DMS153 (cell line): ENCODE measurements at regions not wholly inside any gene's neighbourhood (a gene's known extent, or its start where the extent isn't known, plus 50 kb on each side); places are given as distances from the start of the nearest gene placed in this dataset.

ENCODE experiments used
- DNase-seq: peaks from one replicate; lab custom pipeline; 2025; lab: John Stamatoyannopoulos, UW

GRCh38 chr9:85428230-85428629 lies 313.5 kb downstream of the AGTPBP1 start:
- no peak for DNase-seq

GRCh38 chr9:85427772-85428171 lies 314.0 kb downstream of the AGTPBP1 start:
- no peak for DNase-seq

GRCh38 chr9:85425153-85425611 lies 316.6 kb downstream of the AGTPBP1 start:
- peak; percentile 29 for DNase-seq

- DNase-seq: no peak
Observed at GRCh38 chr9:85423422-85423821, 318.3 kb downstream of the AGTPBP1 start.

- no peak for DNase-seq
Observed at GRCh38 chr9:85421641-85422040, 320.1 kb downstream of the AGTPBP1 start.

- no peak for DNase-seq
Observed at GRCh38 chr9:85420750-85421149, 321.0 kb downstream of the AGTPBP1 start.

GRCh38 chr9:85417674-85418073 lies 324.1 kb downstream of the AGTPBP1 start:
- DNase-seq: no peak

- DNase-seq: no peak
Observed at GRCh38 chr9:85416715-85417114, 325.0 kb downstream of the AGTPBP1 start.

GRCh38 chr9:85414390-85414789 lies 327.4 kb downstream of the AGTPBP1 start:
- DNase-seq: no peak

- peak; percentile 89 for DNase-seq
Observed at GRCh38 chr9:85408494-85408893, 333.3 kb downstream of the AGTPBP1 start.

GRCh38 chr9:85405566-85405950 lies 336.2 kb downstream of the AGTPBP1 start:
- DNase-seq: no peak

- no peak for DNase-seq
Observed at GRCh38 chr9:85404911-85405565, 336.7 kb downstream of the AGTPBP1 start.

GRCh38 chr9:85402551-85402950 lies 339.2 kb downstream of the AGTPBP1 start:
- DNase-seq: no peak

- no peak for DNase-seq
Observed at GRCh38 chr9:85401998-85402397, 339.8 kb downstream of the AGTPBP1 start.

GRCh38 chr9:85397005-85397404 lies 344.7 kb downstream of the AGTPBP1 start:
- DNase-seq: no peak

- DNase-seq: no peak
Observed at GRCh38 chr9:85392260-85392659, 349.5 kb downstream of the AGTPBP1 start.

GRCh38 chr9:85377731-85378289 lies 363.9 kb downstream of the AGTPBP1 start:
- DNase-seq: no peak

- DNase-seq: no peak
Observed at GRCh38 chr9:85368781-85369180, 373.0 kb downstream of the AGTPBP1 start.

GRCh38 chr9:85359161-85359560 lies 382.6 kb downstream of the AGTPBP1 start:
- no peak for DNase-seq

GRCh38 chr9:85349046-85349445 lies 392.7 kb downstream of the AGTPBP1 start:
- no peak for DNase-seq

GRCh38 chr9:85347541-85347940 lies 394.2 kb downstream of the AGTPBP1 start:
- DNase-seq: no peak

- DNase-seq: no peak
Observed at GRCh38 chr9:85344901-85345300, 396.9 kb downstream of the AGTPBP1 start.

- DNase-seq: no peak
Observed at GRCh38 chr9:85339338-85339737, 402.4 kb downstream of the AGTPBP1 start.

- no peak for DNase-seq
Observed at GRCh38 chr9:85334228-85334627, 407.5 kb downstream of the AGTPBP1 start.
